GM12891 (cell line): ENCODE measurements at regions not wholly inside any gene's neighbourhood (a gene's known extent, or its start where the extent isn't known, plus 50 kb on each side); places are given as distances from the start of the nearest gene placed in this dataset.
A peak's percentile ranks its signal among the peaks of the same experiment; 100 is the strongest.

Experiments
- DNase-seq: peaks from one replicate; pipeline ENCODE4 v3.0.0; 2011; ENCODE audit warnings: low spot score; ENCODE audit not compliant: insufficient read length
- FAIRE-seq: peaks from 2 replicates; lab custom pipeline; 2011; peaks lifted over from hg19 to GRCh38; lab: Jason Lieb, UNC
- PAX5 ChIP-seq: IDR thresholded peaks from 2 replicates; pipeline ENCODE4 v1.6.1; 2011; ENCODE audit warnings: low read length, moderate library complexity, mild to moderate bottlenecking; ENCODE audit not compliant: insufficient read depth, severe bottlenecking
- POLR2A ChIP-seq: IDR thresholded peaks from 2 replicates; pipeline ENCODE4 v1.6.1; 2011; ENCODE audit warnings: low read depth, low read length, control low read depth
- POLR2AphosphoS5 ChIP-seq: IDR thresholded peaks from 2 replicates; pipeline ENCODE4 v1.6.1; 2011; ENCODE audit warnings: low read depth, low read length, control low read depth
- POU2F2 ChIP-seq: IDR thresholded peaks from 2 replicates; pipeline ENCODE4 v1.6.1; 2011; ENCODE audit warnings: low read depth, mild to moderate bottlenecking, control low read depth, low read length, moderate library complexity
- SPI1 ChIP-seq: IDR thresholded peaks from 2 replicates; pipeline ENCODE4 v1.6.1; 2011; ENCODE audit warnings: low read depth, low read length, control low read depth
- TAF1 ChIP-seq: IDR thresholded peaks from 2 replicates; pipeline ENCODE4 v1.6.1; 2011; ENCODE audit warnings: low read depth, low read length, control low read depth

GRCh38 chr6:90435207-90435899, 138.7 kb upstream of the BACH2 start:
- no peak for FAIRE-seq
- no peak for DNase-seq
- no peak for TF ChIP-seq PAX5
- TF ChIP-seq POU2F2: no peak
- no peak for TF ChIP-seq SPI1
- no peak for TF ChIP-seq TAF1
- TF ChIP-seq POLR2A: no peak
- no peak for TF ChIP-seq POLR2AphosphoS5

DNA sequence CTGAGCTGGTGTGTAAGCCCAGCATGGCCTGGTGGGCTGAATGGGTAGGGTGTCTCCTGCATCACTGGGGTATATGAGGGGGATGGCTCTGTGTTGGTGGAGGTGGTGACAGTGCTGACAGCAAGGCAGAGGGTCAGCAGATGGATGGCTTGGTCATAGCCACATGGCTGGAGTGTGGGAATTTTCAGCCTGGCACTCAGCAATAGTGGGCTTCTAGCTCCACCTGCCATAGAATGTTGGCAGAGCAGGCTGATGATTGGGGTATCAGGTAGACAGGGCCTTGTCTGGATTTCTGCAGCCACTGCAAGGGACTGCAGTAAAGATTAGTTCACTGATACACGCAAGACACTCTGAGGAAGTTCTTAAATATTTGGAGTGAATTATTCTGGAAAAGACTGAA, 137.5 kb upstream of the BACH2 start:
- DNase-seq: no peak
- TF ChIP-seq TAF1: no peak
- no peak for TF ChIP-seq POU2F2
- no peak for TF ChIP-seq POLR2A
- TF ChIP-seq POLR2AphosphoS5: no peak
- TF ChIP-seq PAX5: no peak
- no peak for TF ChIP-seq SPI1
- FAIRE-seq: no peak

GRCh38 chr6:90432937-90433336, 136.3 kb upstream of the BACH2 start:
- TF ChIP-seq TAF1 (no peak), SPI1 (peak; percentile 70)
- no peak for FAIRE-seq
- no peak for DNase-seq

DNA sequence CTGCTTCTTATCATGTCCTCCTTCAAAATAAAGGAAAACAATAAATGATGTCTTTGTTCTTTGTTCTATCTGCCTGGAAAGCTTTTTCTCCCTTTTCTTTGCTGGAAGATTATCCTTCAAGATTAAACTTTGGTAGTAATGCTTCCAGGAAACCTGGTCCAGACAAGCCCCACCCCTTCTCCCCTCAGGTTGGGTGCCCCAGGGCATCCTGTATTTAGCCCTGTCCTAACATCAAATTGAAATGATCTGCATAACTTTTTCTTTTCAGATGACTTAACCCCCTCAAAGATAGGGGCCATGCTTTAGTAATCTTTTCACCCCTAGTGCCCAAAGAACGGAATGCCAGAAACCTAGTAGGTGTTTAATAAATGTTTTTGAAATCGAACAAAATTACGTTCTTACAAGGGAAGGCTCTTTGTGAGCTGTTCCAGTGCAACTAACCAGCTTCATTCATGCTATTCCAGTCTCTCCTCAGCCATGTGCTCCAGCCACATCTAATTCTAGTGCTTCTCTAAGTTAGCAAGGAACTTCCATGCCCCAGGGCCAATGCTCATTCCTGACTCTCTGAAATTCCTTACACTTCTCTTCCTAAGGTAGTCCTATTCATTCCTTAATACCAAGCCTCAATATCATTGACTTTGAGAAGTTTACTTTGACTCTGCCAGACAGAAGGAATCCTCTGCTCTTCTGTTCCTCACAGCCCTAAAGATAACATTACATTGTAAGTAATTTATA, 135.6 kb upstream of the BACH2 start:
- no peak for TF ChIP-seq TAF1
- TF ChIP-seq POLR2AphosphoS5: no peak
- DNase-seq (no peak), FAIRE-seq (no peak)

GRCh38 chr6:90431576-90431975, 134.9 kb upstream of the BACH2 start:
- FAIRE-seq (no peak), DNase-seq (no peak)
- TF ChIP-seq SPI1 (no peak), POLR2A (no peak), TAF1 (no peak), PAX5 (no peak), POLR2AphosphoS5 (no peak)

DNA sequence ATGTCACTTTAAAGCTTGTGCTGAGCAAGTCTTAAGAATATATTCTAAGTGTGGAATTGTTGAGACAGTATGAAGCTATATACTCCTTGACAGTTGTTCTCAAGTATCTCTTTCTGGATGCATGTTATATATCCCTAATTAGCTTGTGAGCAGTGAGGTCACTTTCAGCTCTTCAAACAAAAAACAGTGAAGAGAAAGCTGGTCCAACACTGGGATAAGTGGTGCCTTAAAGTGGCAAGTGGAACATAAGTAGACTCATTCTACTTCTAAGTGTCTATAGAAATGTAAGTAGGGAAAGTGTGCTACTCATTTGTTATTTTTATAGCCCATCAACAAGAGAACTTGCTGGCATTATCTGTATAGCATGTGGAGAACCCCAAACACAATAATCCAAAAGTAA, 133.1 kb upstream of the BACH2 start:
- DNase-seq: no peak
- TF ChIP-seq SPI1 (no peak), TAF1 (no peak), POLR2A (no peak), PAX5 (no peak)
- FAIRE-seq: no peak

DNA sequence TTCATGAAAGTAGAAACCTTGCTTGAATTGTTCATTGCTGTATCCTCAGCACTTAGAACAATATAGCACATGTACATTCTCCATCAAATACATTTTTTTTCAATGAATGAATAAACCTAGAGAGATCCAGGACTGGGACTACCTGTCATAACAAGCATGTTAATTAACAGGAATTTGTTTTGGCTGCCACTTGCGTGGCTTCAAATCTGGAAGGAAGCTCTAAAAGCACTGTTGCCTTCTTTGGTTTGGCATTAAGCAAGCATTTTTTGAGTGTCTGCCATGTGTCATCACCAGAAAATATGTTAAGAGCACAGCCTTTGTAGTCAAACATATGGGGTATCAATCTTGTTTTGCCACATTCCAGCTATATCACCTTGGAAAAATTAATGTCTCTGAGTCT, 131.9 kb upstream of the BACH2 start:
- FAIRE-seq (no peak), DNase-seq (no peak)
- no peak for TF ChIP-seq SPI1
- no peak for TF ChIP-seq POLR2A
- TF ChIP-seq POU2F2: no peak
- no peak for TF ChIP-seq TAF1
- TF ChIP-seq PAX5: no peak
- no peak for TF ChIP-seq POLR2AphosphoS5

DNA sequence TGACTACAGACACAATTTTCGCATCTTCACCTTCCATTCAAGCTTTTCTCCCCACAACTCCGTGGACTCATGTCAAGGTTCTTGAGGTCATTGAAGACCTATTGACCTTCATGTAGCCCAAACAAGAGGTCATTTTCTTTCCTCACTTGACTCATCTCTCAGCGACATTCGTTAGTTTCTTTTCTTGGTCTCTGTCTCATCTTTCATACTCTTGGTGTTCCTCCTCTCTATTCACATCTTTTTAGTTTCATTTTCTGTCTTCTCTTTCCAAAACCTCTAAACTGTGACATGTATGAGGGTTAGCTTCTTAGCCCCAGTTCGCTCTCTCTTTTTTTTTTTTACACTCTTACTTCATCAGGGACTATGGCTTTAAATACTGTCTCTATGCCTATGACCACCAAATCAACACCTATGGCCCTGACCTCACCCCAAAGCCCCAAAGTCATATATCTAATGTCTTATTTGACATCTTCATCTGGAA, 128.6 kb upstream of the BACH2 start:
- FAIRE-seq (no peak), DNase-seq (no peak)
- TF ChIP-seq POLR2A (no peak), PAX5 (no peak), SPI1 (no peak), TAF1 (no peak), POLR2AphosphoS5 (no peak)

GRCh38 chr6:90424580-90424979, 127.9 kb upstream of the BACH2 start:
- no peak for FAIRE-seq
- DNase-seq: no peak

GRCh38 chr6:90421666-90422065, 125.0 kb upstream of the BACH2 start:
- FAIRE-seq: no peak
- DNase-seq: no peak
- TF ChIP-seq PAX5: no peak
- TF ChIP-seq POLR2A: no peak
- TF ChIP-seq TAF1: no peak
- TF ChIP-seq SPI1: no peak
- TF ChIP-seq POLR2AphosphoS5: no peak
- TF ChIP-seq POU2F2: no peak

More at GRCh38 chr6:90424580-90424979, 127.9 kb upstream of the BACH2 start:
- TF ChIP-seq PAX5 (no peak), TAF1 (no peak), POLR2A (no peak), POLR2AphosphoS5 (no peak), POU2F2 (no peak), SPI1 (no peak)
